Stimulated activated CD8-positive, alpha-beta memory T cell treated with anti-CD3 and anti-CD28 coated beads, Interleukin-15, amount 100 ng/mL, for 1 hour (primary cell): ENCODE measurements at regions not wholly inside any gene's neighbourhood (a gene's known extent, or its start where the extent isn't known, plus 50 kb on each side); places are given as distances from the start of the nearest gene placed in this dataset.

Experiments
- DNase-seq: peaks from one replicate; pipeline ENCODE4 v3.0.0-alpha.2; 2020; ENCODE audit warnings: low read depth

DNA sequence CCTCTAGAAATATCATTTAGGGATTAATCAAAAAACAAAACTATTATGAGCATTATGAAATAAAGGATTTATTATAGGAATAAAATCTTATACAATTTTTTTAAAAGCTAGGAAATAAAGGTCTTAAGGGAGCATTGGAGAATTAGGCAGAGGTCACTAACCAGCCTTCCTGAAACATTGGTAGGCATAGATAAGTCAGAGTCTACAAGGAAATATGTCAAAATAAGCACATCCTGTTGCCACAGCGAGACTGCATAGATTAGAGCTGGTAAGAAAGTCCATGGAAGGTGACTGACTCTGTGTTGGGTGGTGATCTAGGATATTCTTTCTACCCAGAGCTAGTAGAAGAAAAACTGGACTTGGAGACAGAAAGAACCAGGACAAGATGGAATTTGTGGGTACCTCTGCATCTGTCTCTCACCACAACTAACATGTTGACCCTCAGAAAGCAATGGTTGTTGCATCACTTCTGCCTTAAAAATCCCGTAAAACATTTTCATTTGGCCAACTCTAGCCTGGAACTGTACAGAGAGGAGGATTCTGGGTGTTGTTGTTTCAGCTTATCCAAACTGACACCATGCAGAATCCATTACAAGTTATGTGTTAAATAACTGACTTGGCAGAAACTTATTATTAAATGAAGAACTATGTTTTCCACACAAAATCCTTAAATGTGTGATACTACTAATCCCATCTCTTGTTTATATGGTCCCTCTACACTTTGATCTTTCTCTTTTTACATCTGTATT is 77.1 kb downstream of the FBXO5 start:
- no peak for DNase-seq

DNA sequence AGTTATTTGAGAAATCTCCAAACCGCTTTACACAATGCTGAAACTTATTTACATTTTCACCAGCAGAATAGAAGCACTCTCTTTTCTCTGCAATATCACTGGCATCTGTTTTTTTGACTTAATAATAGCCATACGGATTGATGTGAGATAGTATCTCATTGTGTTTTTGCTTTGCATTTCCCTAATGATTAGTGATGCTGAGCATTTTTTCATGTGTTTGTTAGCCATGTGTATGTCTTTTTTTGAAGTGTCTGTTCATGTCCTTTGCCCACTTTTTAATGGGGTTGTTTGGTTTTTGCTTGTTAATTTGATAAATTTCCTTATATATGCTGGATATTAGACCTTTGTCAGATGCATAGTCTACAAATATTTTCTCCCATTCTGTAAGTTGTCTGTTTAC is 73.6 kb downstream of the FBXO5 start:
- DNase-seq: no peak

- no peak for DNase-seq
Measured at GRCh38 chr6:152916035-152916434, 66.8 kb downstream of the FBXO5 start.

DNA sequence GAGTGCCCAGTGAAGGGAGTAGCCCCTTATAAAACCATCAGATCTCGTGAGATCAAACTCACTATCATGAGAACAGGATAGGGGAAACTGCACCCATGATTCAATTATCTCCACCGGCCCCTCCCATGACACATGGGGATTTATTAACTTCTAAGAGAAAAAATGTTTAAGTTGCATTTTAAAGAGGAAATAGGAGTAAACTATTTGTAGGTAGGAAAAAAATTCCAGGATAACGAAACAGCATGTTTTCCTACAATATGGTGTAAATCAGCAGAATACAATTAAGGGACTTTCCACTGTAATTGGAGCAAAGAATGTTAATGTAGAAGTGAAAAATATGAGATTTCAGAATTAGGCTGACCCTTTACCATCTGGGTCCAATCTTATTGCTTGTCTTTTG is 63.9 kb downstream of the FBXO5 start:
- DNase-seq: no peak

DNA sequence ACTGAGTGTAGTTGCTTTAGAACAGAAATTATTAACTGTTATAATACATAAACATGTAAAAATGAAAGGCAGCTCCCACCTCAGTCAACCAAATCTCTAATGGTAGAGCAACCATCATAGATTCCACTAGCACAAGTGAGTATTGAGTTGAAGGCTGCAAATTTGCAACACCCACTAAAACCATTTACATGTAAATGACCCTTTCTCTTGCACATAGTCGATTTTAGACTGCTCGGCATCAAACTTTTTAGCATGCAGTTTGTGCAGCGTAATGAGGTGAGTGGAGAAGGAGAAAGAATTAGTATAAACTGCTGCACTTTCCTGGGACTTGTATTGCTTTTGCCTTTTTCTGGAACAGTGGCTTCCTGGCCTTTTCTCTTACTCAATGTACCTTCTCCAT is 62.8 kb downstream of the FBXO5 start:
- DNase-seq: no peak
